ENCODE measurements at regions not wholly inside any gene's neighbourhood (a gene's known extent, or its start where the extent isn't known, plus 50 kb on each side); places are given as distances from the start of the nearest gene placed in this dataset.

- Mint-ChIP-seq H3K27ac (no peak overlapping the region), H3K4me3 (ENCODE audit: low read depth) (no peak overlapping the region), H3K27me3 (ENCODE audit: low read depth) (no peaks in the 10 kb centered on the region), H3K9me3 (no peaks in the 10 kb centered on the region), H3K36me3 (ENCODE audit: low read depth) (no peaks in the 10 kb centered on the region), H3K4me1 (ENCODE audit: low read depth) (no peaks in the 10 kb centered on the region)
- no peak for DNase-seq (ENCODE audit: low spot score)
- intact Hi-C loops (cut with micrococcal nuclease) = no loop called here
These were observed 295.9 kb upstream of the TMEM229A start for GRCh38 chr7:124328774-124329173.

- intact Hi-C loops (cut with micrococcal nuclease) = no loop called here
- Mint-ChIP-seq H3K4me1 (ENCODE audit: low read depth) (no peaks in the 10 kb centered on the region), H3K9me3 (peaks cover 6% of the 10 kb centered on the region), H3K27ac (no peak overlapping the region), H3K27me3 (ENCODE audit: low read depth) (no peaks in the 10 kb centered on the region), H3K4me3 (ENCODE audit: low read depth) (no peak overlapping the region), H3K36me3 (ENCODE audit: low read depth) (no peaks in the 10 kb centered on the region)
- no peak for DNase-seq (ENCODE audit: low spot score)
These were observed 291.4 kb upstream of the TMEM229A start for GRCh38 chr7:124324262-124324661.

GRCh38 chr7:124323597-124323996, 290.7 kb upstream of the TMEM229A start:
- Mint-ChIP-seq H3K27me3 (ENCODE audit: low read depth) (no peaks in the 10 kb centered on the region), H3K4me1 (ENCODE audit: low read depth) (no peaks in the 10 kb centered on the region), H3K27ac (no peak overlapping the region), H3K4me3 (ENCODE audit: low read depth) (no peak overlapping the region), H3K9me3 (peaks cover 6% of the 10 kb centered on the region), H3K36me3 (ENCODE audit: low read depth) (no peaks in the 10 kb centered on the region)
- no peak for DNase-seq (ENCODE audit: low spot score)
- intact Hi-C loops (cut with micrococcal nuclease) = no loop called here

- H3K36me3 Mint-ChIP-seq (ENCODE audit: low read depth) = no peaks in the 10 kb centered on the region
- H3K27me3 Mint-ChIP-seq (ENCODE audit: low read depth) = no peaks in the 10 kb centered on the region
- no peak overlapping the region for H3K27ac Mint-ChIP-seq
- no peak for DNase-seq (ENCODE audit: low spot score)
- peaks cover 6% of the 10 kb centered on the region for H3K9me3 Mint-ChIP-seq
- intact Hi-C loops (cut with micrococcal nuclease) = no loop called here
- no peaks in the 10 kb centered on the region for H3K4me1 Mint-ChIP-seq (ENCODE audit: low read depth)
- no peak overlapping the region for H3K4me3 Mint-ChIP-seq (ENCODE audit: low read depth)
These were observed 289.7 kb upstream of the TMEM229A start for GRCh38 chr7:124322561-124322960.

GRCh38 chr7:124318721-124319450, 286.0 kb upstream of the TMEM229A start:
- no peaks in the 10 kb centered on the region for H3K27me3 Mint-ChIP-seq (ENCODE audit: low read depth)
- H3K36me3 Mint-ChIP-seq (ENCODE audit: low read depth) = no peaks in the 10 kb centered on the region
- intact Hi-C loops (cut with micrococcal nuclease) = no loop called here
- no peaks in the 10 kb centered on the region for H3K4me1 Mint-ChIP-seq (ENCODE audit: low read depth)
- no peak overlapping the region for H3K4me3 Mint-ChIP-seq (ENCODE audit: low read depth)
- no peak for DNase-seq (ENCODE audit: low spot score)
- H3K27ac Mint-ChIP-seq = no peak overlapping the region
- H3K9me3 Mint-ChIP-seq = peaks cover 9% of the 10 kb centered on the region

GRCh38 chr7:124310934-124311390, 278.1 kb upstream of the TMEM229A start:
- no peak for DNase-seq (ENCODE audit: low spot score)
- intact Hi-C loops (cut with micrococcal nuclease) = no loop called here
- Mint-ChIP-seq H3K27me3 (ENCODE audit: low read depth) (no peaks in the 10 kb centered on the region), H3K27ac (no peak overlapping the region), H3K9me3 (peaks cover 3% of the 10 kb centered on the region), H3K36me3 (ENCODE audit: low read depth) (no peaks in the 10 kb centered on the region), H3K4me3 (ENCODE audit: low read depth) (no peak overlapping the region), H3K4me1 (ENCODE audit: low read depth) (no peaks in the 10 kb centered on the region)

GRCh38 chr7:124308384-124308783, 275.5 kb upstream of the TMEM229A start:
- Mint-ChIP-seq H3K27me3 (ENCODE audit: low read depth) (no peaks in the 10 kb centered on the region), H3K36me3 (ENCODE audit: low read depth) (no peaks in the 10 kb centered on the region), H3K27ac (no peak overlapping the region), H3K9me3 (peaks cover 11% of the 10 kb centered on the region), H3K4me3 (ENCODE audit: low read depth) (no peak overlapping the region), H3K4me1 (ENCODE audit: low read depth) (no peaks in the 10 kb centered on the region)
- no peak for DNase-seq (ENCODE audit: low spot score)
- intact Hi-C loops (cut with micrococcal nuclease) = no loop called here

GRCh38 chr7:124295289-124295688, 262.4 kb upstream of the TMEM229A start:
- Mint-ChIP-seq H3K4me1 (ENCODE audit: low read depth) (no peaks in the 10 kb centered on the region), H3K9me3 (peaks cover 32% of the 10 kb centered on the region), H3K4me3 (ENCODE audit: low read depth) (no peak overlapping the region), H3K27ac (no peak overlapping the region), H3K27me3 (ENCODE audit: low read depth) (no peaks in the 10 kb centered on the region), H3K36me3 (ENCODE audit: low read depth) (no peaks in the 10 kb centered on the region)
- intact Hi-C loops (cut with micrococcal nuclease) = no loop called here
- DNase-seq (ENCODE audit: low spot score) = no peak

- intact Hi-C loops (cut with micrococcal nuclease) = no loop called here
- no peaks in the 10 kb centered on the region for H3K36me3 Mint-ChIP-seq (ENCODE audit: low read depth)
- no peak for DNase-seq (ENCODE audit: low spot score)
These were observed 252.1 kb upstream of the TMEM229A start for GRCh38 chr7:124284937-124285336.

GRCh38 chr7:124276005-124276622, 243.2 kb upstream of the TMEM229A start:
- Mint-ChIP-seq H3K4me3 (ENCODE audit: low read depth) (no peak overlapping the region), H3K4me1 (ENCODE audit: low read depth) (no peaks in the 10 kb centered on the region), H3K9me3 (no peaks in the 10 kb centered on the region), H3K27ac (no peak overlapping the region), H3K27me3 (ENCODE audit: low read depth) (no peaks in the 10 kb centered on the region), H3K36me3 (ENCODE audit: low read depth) (no peaks in the 10 kb centered on the region)
- intact Hi-C loops (cut with micrococcal nuclease) = no loop called here
- DNase-seq (ENCODE audit: low spot score) = no peak

More at GRCh38 chr7:124284937-124285336, 252.1 kb upstream of the TMEM229A start:
- no peaks in the 10 kb centered on the region for H3K27me3 Mint-ChIP-seq (ENCODE audit: low read depth)
- H3K9me3 Mint-ChIP-seq = no peaks in the 10 kb centered on the region
- H3K4me1 Mint-ChIP-seq (ENCODE audit: low read depth) = no peaks in the 10 kb centered on the region
- H3K27ac Mint-ChIP-seq = no peak overlapping the region
- H3K4me3 Mint-ChIP-seq (ENCODE audit: low read depth) = no peak overlapping the region

- no peaks in the 10 kb centered on the region for H3K36me3 Mint-ChIP-seq (ENCODE audit: low read depth)
- no peaks in the 10 kb centered on the region for H3K4me1 Mint-ChIP-seq (ENCODE audit: low read depth)
- no peak overlapping the region for H3K27ac Mint-ChIP-seq
- H3K9me3 Mint-ChIP-seq = no peaks in the 10 kb centered on the region
- no peak for DNase-seq (ENCODE audit: low spot score)
- H3K4me3 Mint-ChIP-seq (ENCODE audit: low read depth) = no peak overlapping the region
- intact Hi-C loops (cut with micrococcal nuclease) = no loop called here
- H3K27me3 Mint-ChIP-seq (ENCODE audit: low read depth) = no peaks in the 10 kb centered on the region
These were observed 242.5 kb upstream of the TMEM229A start for GRCh38 chr7:124275411-124275810.

- Mint-ChIP-seq H3K36me3 (ENCODE audit: low read depth) (no peaks in the 10 kb centered on the region), H3K27me3 (ENCODE audit: low read depth) (no peaks in the 10 kb centered on the region), H3K4me1 (ENCODE audit: low read depth) (no peaks in the 10 kb centered on the region), H3K27ac (no peak overlapping the region), H3K4me3 (ENCODE audit: low read depth) (no peak overlapping the region), H3K9me3 (no peaks in the 10 kb centered on the region)
- no peak for DNase-seq (ENCODE audit: low spot score)
- intact Hi-C loops (cut with micrococcal nuclease) = no loop called here
These were observed 236.9 kb upstream of the TMEM229A start for GRCh38 chr7:124269774-124270173.

- Mint-ChIP-seq H3K4me1 (ENCODE audit: low read depth) (no peaks in the 10 kb centered on the region), H3K27me3 (ENCODE audit: low read depth) (no peaks in the 10 kb centered on the region), H3K27ac (no peak overlapping the region), H3K9me3 (no peaks in the 10 kb centered on the region), H3K36me3 (ENCODE audit: low read depth) (no peaks in the 10 kb centered on the region), H3K4me3 (ENCODE audit: low read depth) (no peak overlapping the region)
- intact Hi-C loops (cut with micrococcal nuclease) = no loop called here
- no peak for DNase-seq (ENCODE audit: low spot score)
These were observed 234.3 kb upstream of the TMEM229A start for GRCh38 chr7:124267154-124267553.
